Breast epithelium (tissue), 4 donors: ENCODE measurements at regions not wholly inside any gene's neighbourhood (a gene's known extent, or its start where the extent isn't known, plus 50 kb on each side); places are given as distances from the start of the nearest gene placed in this dataset.

Source experiments
- DNase-seq, 2 donors: peaks; one replicate each; pipeline ENCODE4 v3.0.0-alpha.2; 2019; ENCODE audit warnings: low spot score in 2 of 2
- H3K27ac ChIP-seq, 2 donors: fragments of 200-600 bp; sonication (generic) in 1 of 2; one replicate each; pipeline ENCODE4 v1.5.1; 2016 to 2019; ENCODE audit warnings: mild to moderate bottlenecking in 1 of 2
- H3K27me3 ChIP-seq, 2 donors: fragments of 200-600 bp; sonication (generic) in 1 of 2; one replicate each; pipeline versions ENCODE4 v1.5.1 to v1.6.0; 2017 to 2019; ENCODE audit warnings: control low read depth in 1 of 2, mild to moderate bottlenecking in 1 of 2
- H3K36me3 ChIP-seq: fragments of 200-600 bp; one replicate; pipeline ENCODE4 v1.5.1; 2019
- H3K4me1 ChIP-seq, 2 donors: fragments of 200-600 bp; sonication (generic); one replicate each; pipeline ENCODE4 v1.5.1; 2016 to 2019; ENCODE audit warnings: control low read depth in 1 of 2
- H3K4me3 ChIP-seq, 3 donors: fragments of 200-600 bp; sonication (generic); 1 replicate in 2 of 3; 2 replicates in 1 of 3; pipeline ENCODE4 v1.5.1; 2016 to 2019; ENCODE audit warnings: mild to moderate bottlenecking in 3 of 3, moderate library complexity in 2 of 3
- H3K9me3 ChIP-seq, 2 donors: fragments of 200-600 bp; sonication (generic) in 1 of 2; one replicate each; pipeline ENCODE4 v1.5.1; 2016 to 2019; ENCODE audit warnings: control low read depth in 1 of 2
- POLR2A ChIP-seq: fragments of 450-650 bp; IDR thresholded peaks from one replicate; pipeline ENCODE4 v1.6.1; 2016; ENCODE audit warnings: antibody characterized with exemption, mild to moderate bottlenecking, moderate library complexity
- POLR2AphosphoS5 ChIP-seq, 3 donors: sonication (generic); formaldehyde crosslinking; IDR thresholded peaks; one replicate each; pipeline ENCODE4 v1.6.1; 2017; ENCODE audit warnings: antibody characterized with exemption in 3 of 3
- intact Hi-C: fragments of 100-400 bp; cut with DNase I; formaldehyde crosslinking; loops from one replicate; pipeline ENCODE4 v1.15.1; 2023; ENCODE audit warnings: low total_unique reads
- TF ChIP-seq, protein P1 (sequence below), 3 donors: fragments of 450-650 bp; IDR thresholded peaks; one replicate each; pipeline ENCODE4 v1.5.1; 2016 to 2017; ENCODE audit warnings: antibody characterized with exemption in 3 of 3, mild to moderate bottlenecking in 3 of 3, moderate library complexity in 3 of 3

DNA sequence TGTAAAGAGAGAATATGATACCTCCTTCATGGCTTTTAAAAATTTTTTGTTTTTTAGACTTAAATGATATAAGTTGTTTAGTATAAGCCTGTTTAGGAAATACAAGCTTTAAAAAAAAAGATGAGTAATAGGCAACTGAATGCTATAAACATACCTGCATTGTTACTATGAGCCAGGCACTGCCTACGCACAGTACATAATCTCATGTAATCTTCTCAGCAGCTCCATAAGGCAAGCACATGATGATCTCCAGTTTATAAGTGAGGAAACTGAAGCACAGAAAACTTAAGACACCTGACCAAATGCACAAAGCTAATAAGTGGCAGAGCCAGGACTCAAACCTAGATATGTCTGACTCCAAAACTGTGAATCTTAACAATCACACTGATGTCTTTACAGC, 156.3 kb upstream of the SLC1A4 start:
- DNase-seq = no peak
- Histone ChIP-seq H3K4me1 (no peaks in the 10 kb centered on the region), H3K27me3 (no peaks in the 10 kb centered on the region), H3K27ac (no peak overlapping the region), H3K36me3 (no peaks in the 10 kb centered on the region), H3K9me3 (no peaks in the 10 kb centered on the region), H3K4me3 (no peak overlapping the region)
- intact Hi-C loops = no loop called here
- TF ChIP-seq POLR2AphosphoS5 (IDR thresholded peaks at IDR 0.05) = no peak
- TF ChIP-seq, protein P1, sequence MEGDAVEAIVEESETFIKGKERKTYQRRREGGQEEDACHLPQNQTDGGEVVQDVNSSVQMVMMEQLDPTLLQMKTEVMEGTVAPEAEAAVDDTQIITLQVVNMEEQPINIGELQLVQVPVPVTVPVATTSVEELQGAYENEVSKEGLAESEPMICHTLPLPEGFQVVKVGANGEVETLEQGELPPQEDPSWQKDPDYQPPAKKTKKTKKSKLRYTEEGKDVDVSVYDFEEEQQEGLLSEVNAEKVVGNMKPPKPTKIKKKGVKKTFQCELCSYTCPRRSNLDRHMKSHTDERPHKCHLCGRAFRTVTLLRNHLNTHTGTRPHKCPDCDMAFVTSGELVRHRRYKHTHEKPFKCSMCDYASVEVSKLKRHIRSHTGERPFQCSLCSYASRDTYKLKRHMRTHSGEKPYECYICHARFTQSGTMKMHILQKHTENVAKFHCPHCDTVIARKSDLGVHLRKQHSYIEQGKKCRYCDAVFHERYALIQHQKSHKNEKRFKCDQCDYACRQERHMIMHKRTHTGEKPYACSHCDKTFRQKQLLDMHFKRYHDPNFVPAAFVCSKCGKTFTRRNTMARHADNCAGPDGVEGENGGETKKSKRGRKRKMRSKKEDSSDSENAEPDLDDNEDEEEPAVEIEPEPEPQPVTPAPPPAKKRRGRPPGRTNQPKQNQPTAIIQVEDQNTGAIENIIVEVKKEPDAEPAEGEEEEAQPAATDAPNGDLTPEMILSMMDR (IDR thresholded peaks at IDR 0.05) = no peak
- no peak for TF ChIP-seq POLR2A

DNA sequence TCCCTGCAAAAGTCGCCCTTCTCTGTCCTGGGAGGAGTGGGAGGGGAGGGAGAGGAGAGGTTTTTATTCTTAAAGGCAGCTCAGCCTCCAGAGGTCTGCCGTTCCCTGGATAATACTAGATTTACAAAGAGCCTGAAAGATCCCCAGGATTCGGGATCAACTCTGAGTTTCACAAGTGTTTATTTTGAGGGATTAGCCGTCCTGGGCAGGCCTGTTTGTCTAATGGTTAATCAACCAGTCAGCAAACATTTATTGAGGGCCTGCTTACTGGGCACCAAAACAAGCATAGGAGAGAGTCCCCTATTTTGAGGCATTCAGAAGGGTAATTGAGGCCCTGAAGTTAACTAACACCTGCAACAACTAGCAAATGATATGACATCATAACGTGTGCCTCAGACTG, 152.6 kb upstream of the SLC1A4 start:
- no peak overlapping the region for H3K27ac ChIP-seq

DNA sequence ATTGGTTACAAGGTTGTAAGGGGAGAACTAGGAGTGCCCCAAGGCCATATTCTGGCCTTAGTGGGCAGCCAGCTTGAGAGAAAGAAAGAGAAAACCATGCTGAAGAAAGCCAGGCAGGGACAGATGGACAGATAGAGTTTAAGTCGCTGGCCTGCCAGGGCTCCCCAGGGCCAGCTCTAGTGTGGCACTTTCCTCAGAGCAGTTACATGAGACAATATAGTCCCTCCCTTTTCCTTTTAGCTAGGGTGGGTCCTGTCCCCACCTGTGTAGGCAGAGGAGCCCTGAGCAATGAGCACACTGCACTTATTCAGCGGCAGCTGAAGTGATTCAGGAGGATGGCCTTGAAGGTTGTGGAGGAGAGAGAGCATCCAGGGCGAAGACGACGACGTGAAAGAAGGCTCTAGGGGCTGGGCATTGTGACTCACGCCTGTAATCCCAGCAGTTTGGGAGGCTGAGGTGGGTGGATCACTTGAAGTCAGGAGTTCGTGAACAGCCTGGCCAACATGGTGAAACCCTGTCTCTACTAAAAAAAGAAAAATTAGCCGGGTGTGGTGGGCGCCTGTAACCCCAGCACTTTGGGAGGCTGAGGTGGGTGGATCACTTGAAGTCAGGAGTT, 152.0 kb upstream of the SLC1A4 start:
- no peak for DNase-seq
- Histone ChIP-seq H3K27ac (no peak overlapping the region), H3K4me1 (no peaks in the 10 kb centered on the region), H3K9me3 (no peaks in the 10 kb centered on the region), H3K27me3 (no peaks in the 10 kb centered on the region), H3K36me3 (no peaks in the 10 kb centered on the region), H3K4me3 (no peak overlapping the region)
- no peak for TF ChIP-seq POLR2AphosphoS5 (IDR thresholded peaks at IDR 0.05)
- TF ChIP-seq, protein P1 (IDR thresholded peaks at IDR 0.05) = no peak
- intact Hi-C loops = no loop called here

More for the DNA sequence above, 152.6 kb upstream of the SLC1A4 start:
- no peaks in the 10 kb centered on the region for H3K27me3 ChIP-seq
- DNase-seq = no peak
- no peaks in the 10 kb centered on the region for H3K4me1 ChIP-seq
- intact Hi-C loops = no loop called here
- TF ChIP-seq, protein P1 (IDR thresholded peaks at IDR 0.05) = no peak
- no peak overlapping the region for H3K4me3 ChIP-seq
- H3K9me3 ChIP-seq = no peaks in the 10 kb centered on the region
- no peaks in the 10 kb centered on the region for H3K36me3 ChIP-seq

DNA sequence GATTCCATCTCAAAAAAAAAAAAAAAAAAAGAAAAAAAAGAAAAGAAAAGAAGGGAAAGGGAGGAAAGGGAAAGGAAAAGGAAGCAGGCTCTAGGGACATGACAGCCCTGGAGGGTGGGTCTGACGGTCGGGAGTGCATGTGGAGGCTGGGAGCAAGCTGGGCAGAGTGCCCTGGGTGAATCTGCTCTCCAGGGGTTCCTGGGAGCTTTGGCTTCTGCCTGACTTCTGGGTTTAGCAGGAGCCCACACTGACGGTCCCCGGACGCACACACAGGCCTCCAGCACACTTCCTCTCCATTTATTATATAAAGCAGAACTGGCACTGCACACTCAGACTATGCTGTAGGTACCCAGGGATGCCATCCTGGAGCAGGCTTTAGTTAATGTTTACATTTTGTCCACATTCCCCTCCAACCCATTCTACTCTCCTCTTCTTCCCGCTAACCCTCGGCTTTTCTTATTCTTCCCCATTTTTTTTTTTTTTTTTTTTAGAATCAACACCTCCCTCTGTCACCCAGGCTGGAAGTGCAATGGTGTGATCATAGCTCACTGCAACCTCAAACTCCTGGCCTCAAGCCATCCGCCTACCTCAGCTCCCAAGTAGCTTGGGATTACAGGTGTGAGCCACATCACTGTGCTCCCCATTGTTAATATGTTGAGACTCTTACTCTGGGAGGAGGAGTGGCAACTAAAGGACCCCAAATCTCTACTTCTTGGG, 151.1 kb upstream of the SLC1A4 start:
- TF ChIP-seq, protein P1 (IDR thresholded peaks at IDR 0.05) = no peak
- TF ChIP-seq POLR2AphosphoS5 (IDR thresholded peaks at IDR 0.05) = no peak
- Histone ChIP-seq H3K4me1 (no peaks in the 10 kb centered on the region), H3K36me3 (no peaks in the 10 kb centered on the region), H3K27me3 (no peaks in the 10 kb centered on the region), H3K27ac (no peak overlapping the region), H3K9me3 (no peaks in the 10 kb centered on the region), H3K4me3 (no peak overlapping the region)
- intact Hi-C loops = no loop called here
- DNase-seq = no peak

DNA sequence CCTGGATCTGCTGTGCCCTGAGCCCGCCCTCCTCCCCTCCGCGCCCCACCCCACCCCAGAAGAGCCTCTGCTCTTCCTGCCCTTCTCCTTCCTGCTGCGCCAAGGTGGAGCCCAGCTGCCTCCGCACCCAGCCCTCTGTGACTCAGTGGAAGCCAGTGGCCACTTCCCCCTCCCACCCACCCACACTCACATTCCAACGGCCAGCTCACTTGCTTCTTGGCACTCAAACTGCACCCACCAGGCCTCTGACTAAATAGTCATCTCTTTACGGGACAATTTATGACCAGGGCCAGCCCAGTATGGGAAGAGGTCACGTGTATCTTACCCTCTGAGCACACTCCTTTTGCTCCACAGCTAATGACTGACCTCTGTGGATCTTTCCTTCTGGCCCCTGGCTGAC, 150.4 kb upstream of the SLC1A4 start:
- TF ChIP-seq, protein P1 (IDR thresholded peaks at IDR 0.05) = no peak
- TF ChIP-seq POLR2A = no peak
- no peak for TF ChIP-seq POLR2AphosphoS5 (IDR thresholded peaks at IDR 0.05)
- Histone ChIP-seq H3K36me3 (no peaks in the 10 kb centered on the region), H3K27ac (peak overlapping the region in 1 of 2 donors; percentile 12), H3K4me3 (no peak overlapping the region), H3K27me3 (no peaks in the 10 kb centered on the region), H3K4me1 (no peaks in the 10 kb centered on the region), H3K9me3 (no peaks in the 10 kb centered on the region)
- DNase-seq = no peak
- intact Hi-C loops = no loop called here
